OCI-LY3 (cell line): ENCODE measurements at regions not wholly inside any gene's neighbourhood (a gene's known extent, or its start where the extent isn't known, plus 50 kb on each side); places are given as distances from the start of the nearest gene placed in this dataset.

Source experiments
- H2AFZ ChIP-seq: fragments of 200-600, 300-600 bp; shearing (Covaris generic); 2 replicates; pipeline ENCODE4 v1.6.0; 2014; ENCODE audit warnings: antibody characterized with exemption, low read depth, low read length
- H3K27ac ChIP-seq: fragments of 200-600, 300-600 bp; sonication (generic); 2 replicates; pipeline ENCODE4 v1.5.1; 2014; ENCODE audit warnings: mild to moderate bottlenecking, low read length, moderate library complexity, mixed read lengths
- H3K27me3 ChIP-seq: fragments of 200-600, 300-600 bp; sonication (generic); 2 replicates; pipeline ENCODE4 v1.6.1; 2014; ENCODE audit warnings: low read depth, low read length, mixed read lengths
- H3K36me3 ChIP-seq: fragments of 200-600, 300-600 bp; sonication (generic); replicated peaks from 2 replicates; pipeline ENCODE3; 2014; ENCODE audit warnings: low read depth, low read length, mixed read lengths
- H3K4me1 ChIP-seq: fragments of 300-600, 200-600 bp; sonication (generic); 2 replicates; pipeline ENCODE4 v1.6.1; 2014; ENCODE audit warnings: low read length, mixed read lengths
- H3K4me2 ChIP-seq: fragments of 200-600, 300-600 bp; sonication (generic); 2 replicates; pipeline ENCODE4 v1.6.1; 2014; ENCODE audit warnings: low read length, mixed read lengths
- H3K4me3 ChIP-seq: fragments of 300-600, 200-600 bp; sonication (generic); 2 replicates; pipeline ENCODE4 v1.5.1; 2014; ENCODE audit warnings: antibody characterized with exemption, mild to moderate bottlenecking, low read length, moderate library complexity
- H3K79me2 ChIP-seq: fragments of 300-600, 200-600 bp; shearing (Covaris generic); 2 replicates; pipeline ENCODE4 v1.6.1; 2014; ENCODE audit warnings: mild to moderate bottlenecking, low read length, mixed read lengths
- H3K9ac ChIP-seq: fragments of 300-600, 200-600 bp; shearing (Covaris generic); 2 replicates; pipeline ENCODE4 v1.6.0; 2014; ENCODE audit warnings: mild to moderate bottlenecking, low read length, moderate library complexity
- H3K9me3 ChIP-seq: fragments of 200-600, 300-600 bp; shearing (Covaris generic); 2 replicates; pipeline ENCODE4 v1.6.1; 2014; ENCODE audit warnings: low read length, mixed read lengths; ENCODE audit not compliant: insufficient read depth
- H4K20me1 ChIP-seq: fragments of 200-600, 300-600 bp; sonication (generic); 2 replicates; pipeline ENCODE4 v1.6.1; 2016; ENCODE audit warnings: low read length, mixed read lengths; ENCODE audit not compliant: insufficient read depth
- CTCF ChIP-seq: fragments of 200-600, 300-600 bp; sonication (generic); IDR thresholded peaks from 2 replicates; pipeline ENCODE4 v1.5.1; 2014; ENCODE audit warnings: antibody characterized with exemption, low read length, low read depth
- EZH2phosphoT487 ChIP-seq: fragments of 200-600 bp; shearing (Covaris generic); IDR thresholded peaks from 2 replicates; pipeline ENCODE4 v1.6.1; 2018; ENCODE audit warnings: antibody characterized with exemption, mixed run types, low read depth

DNA sequence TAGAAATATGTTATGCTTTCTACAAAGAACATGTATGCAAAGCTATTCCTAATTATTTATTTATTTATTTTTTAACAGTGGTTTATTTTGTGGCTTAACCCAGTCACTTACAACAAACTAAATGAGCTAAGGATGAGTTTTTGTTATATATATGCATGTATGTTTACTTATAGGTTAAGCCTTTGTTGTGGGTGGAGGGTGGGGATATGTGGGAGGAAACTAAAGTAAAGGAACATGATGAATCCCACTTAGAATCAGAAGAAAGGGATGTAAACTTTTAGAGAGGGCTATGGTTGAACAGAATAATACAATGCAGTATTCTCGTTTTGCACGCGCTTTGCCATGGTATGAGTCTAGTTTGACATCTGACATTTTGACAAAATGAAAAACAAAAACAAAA, 321.0 kb upstream of the RUNX1 start:
- TF ChIP-seq EZH2phosphoT487 (no peak), CTCF (no peak)
- no peak overlapping the region for H3K27ac ChIP-seq
- H3K36me3 ChIP-seq = no peaks in the 10 kb centered on the region
- no peaks in the 10 kb centered on the region for H3K79me2 ChIP-seq
- no peaks in the 10 kb centered on the region for H3K27me3 ChIP-seq
- H3K4me1 ChIP-seq = no peaks in the 10 kb centered on the region
- H3K4me3 ChIP-seq = no peak overlapping the region
- H3K9me3 ChIP-seq = no peaks in the 10 kb centered on the region
- no peaks in the 10 kb centered on the region for H4K20me1 ChIP-seq
- no peak overlapping the region for H3K9ac ChIP-seq
- H3K4me2 ChIP-seq = no peak overlapping the region
- H2AFZ ChIP-seq = no peak overlapping the region

DNA sequence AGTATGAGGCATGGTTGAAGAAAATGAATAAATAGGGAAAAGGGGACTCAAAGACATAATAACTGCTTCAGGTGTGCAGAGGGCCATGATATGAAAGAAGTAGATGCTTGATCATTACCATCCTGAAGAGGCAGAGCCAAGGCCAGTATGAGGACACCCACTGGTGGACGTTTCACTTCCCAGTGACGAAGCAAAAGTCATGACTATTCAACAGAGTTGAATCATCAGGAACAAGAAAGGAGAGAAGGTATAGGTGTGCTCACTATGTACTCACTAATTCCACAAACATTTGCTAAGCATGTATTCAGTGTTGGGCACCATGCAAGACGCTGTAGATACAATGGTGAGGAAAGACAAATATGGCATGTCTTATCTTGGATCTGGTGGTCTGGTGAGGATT, 319.2 kb upstream of the RUNX1 start:
- H3K9ac ChIP-seq = no peak overlapping the region
- H2AFZ ChIP-seq = no peak overlapping the region
- H3K27me3 ChIP-seq = no peaks in the 10 kb centered on the region
- no peaks in the 10 kb centered on the region for H3K9me3 ChIP-seq
- no peaks in the 10 kb centered on the region for H3K4me1 ChIP-seq
- H4K20me1 ChIP-seq = no peaks in the 10 kb centered on the region
- H3K27ac ChIP-seq = no peak overlapping the region
- no peaks in the 10 kb centered on the region for H3K36me3 ChIP-seq
- no peak overlapping the region for H3K4me3 ChIP-seq
- no peak overlapping the region for H3K4me2 ChIP-seq
- H3K79me2 ChIP-seq = no peaks in the 10 kb centered on the region
- no peak for TF ChIP-seq CTCF
- no peak for TF ChIP-seq EZH2phosphoT487

DNA sequence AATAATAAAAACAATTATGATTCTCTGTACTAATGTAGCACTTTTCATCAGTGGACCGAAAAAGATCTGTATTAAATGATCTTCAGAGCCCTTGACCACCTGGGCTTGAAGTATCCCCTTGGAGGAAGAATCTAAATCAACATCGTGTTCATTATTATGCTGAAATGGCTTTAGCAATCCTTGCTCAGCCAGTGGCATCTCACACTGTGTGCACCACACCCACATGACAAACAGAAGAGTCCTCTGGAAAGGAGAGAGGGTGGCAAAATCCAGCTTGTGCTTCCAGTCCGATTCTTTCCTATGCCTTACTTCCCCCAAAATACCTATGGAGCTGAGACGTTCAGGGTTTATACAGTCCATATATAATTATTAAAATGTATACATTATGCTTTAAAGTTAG, 318.5 kb upstream of the RUNX1 start:
- H2AFZ ChIP-seq = no peak overlapping the region
- TF ChIP-seq CTCF = no peak
- no peak for TF ChIP-seq EZH2phosphoT487
- no peak overlapping the region for H3K27ac ChIP-seq
- H4K20me1 ChIP-seq = no peaks in the 10 kb centered on the region
- no peaks in the 10 kb centered on the region for H3K36me3 ChIP-seq
- H3K4me2 ChIP-seq = no peak overlapping the region
- no peaks in the 10 kb centered on the region; the same call in 1 of the 2 replicates for H3K4me1 ChIP-seq
- H3K27me3 ChIP-seq = no peaks in the 10 kb centered on the region
- H3K4me3 ChIP-seq = no peak overlapping the region
- H3K79me2 ChIP-seq = no peaks in the 10 kb centered on the region
- no peaks in the 10 kb centered on the region for H3K9me3 ChIP-seq
- no peak overlapping the region for H3K9ac ChIP-seq

- Histone ChIP-seq H2AFZ (no peak overlapping the region), H3K36me3 (no peaks in the 10 kb centered on the region), H3K27me3 (no peaks in the 10 kb centered on the region), H3K9ac (no peak overlapping the region), H3K27ac (no peak overlapping the region), H3K4me3 (no peak overlapping the region), H3K4me2 (no peak overlapping the region), H3K79me2 (no peaks in the 10 kb centered on the region), H4K20me1 (no peaks in the 10 kb centered on the region), H3K4me1 (no peaks in the 10 kb centered on the region; the same call in 1 of the 2 replicates), H3K9me3 (no peaks in the 10 kb centered on the region)
- TF ChIP-seq EZH2phosphoT487 (no peak), CTCF (no peak)
Measured at GRCh38 chr21:35366394-35367080, 317.4 kb upstream of the RUNX1 start.
